ENCODE measurements at regions not wholly inside any gene's neighbourhood (a gene's known extent, or its start where the extent isn't known, plus 50 kb on each side); places are given as distances from the start of the nearest gene placed in this dataset.

DNA sequence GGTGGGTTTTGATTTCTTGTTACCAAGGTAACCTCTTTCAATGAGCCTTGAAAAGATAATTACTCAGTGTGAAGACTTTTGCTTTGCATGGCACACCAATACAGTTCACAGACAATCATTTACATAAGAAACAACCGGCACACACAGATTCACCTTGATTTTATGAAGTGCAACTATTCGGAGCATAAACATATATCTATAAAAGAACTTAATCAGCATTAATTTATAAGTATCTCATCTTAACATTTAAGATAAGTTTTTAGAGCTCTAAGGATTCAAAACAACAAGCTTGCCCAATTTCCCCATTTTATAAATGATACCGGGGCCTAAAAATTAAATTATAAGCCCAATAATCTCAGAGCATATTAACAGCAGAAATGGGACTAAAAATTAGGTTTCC, 85.9 kb upstream of the PCSK2 start:
- TF ChIP-seq POLR2A (IDR thresholded peaks at IDR 0.05), result no peak
- TF ChIP-seq CTCF (IDR thresholded peaks at IDR 0.05), result no peak
- TF ChIP-seq POLR2AphosphoS5 (IDR thresholded peaks at IDR 0.05; ENCODE audit: insufficient read depth in 1 of 2, low read depth in 1 of 2), result no peak

Measured in vagina (tissue), 2 donors.